Nephron (organoid): ENCODE measurements at regions not wholly inside any gene's neighbourhood (a gene's known extent, or its start where the extent isn't known, plus 50 kb on each side); places are given as distances from the start of the nearest gene placed in this dataset.

ENCODE experiments used
- H3K27ac Mint-ChIP-seq, 3 experiments: 2 replicates each; pipeline ENCODE4 v1.8.0; 2020; ENCODE audit warnings: mixed read lengths in 3 of 3, mild to moderate bottlenecking in 2 of 3, moderate library complexity in 1 of 3
- H3K27me3 Mint-ChIP-seq: 2 replicates; pipeline ENCODE4 v1.8.0; 2021; ENCODE audit warnings: low read depth, mild to moderate bottlenecking, moderate library complexity, mixed read lengths
- H3K36me3 Mint-ChIP-seq: 2 replicates; pipeline ENCODE4 v1.8.0; 2020; ENCODE audit warnings: low read depth, mixed read lengths
- H3K4me1 Mint-ChIP-seq: 2 replicates; pipeline ENCODE4 v1.8.0; 2020; ENCODE audit warnings: mixed read lengths
- H3K4me3 Mint-ChIP-seq, 3 experiments: 2 replicates each; pipeline ENCODE4 v1.8.0; 2020; ENCODE audit warnings: mild to moderate bottlenecking in 3 of 3, mixed read lengths in 3 of 3, moderate library complexity in 2 of 3
- H3K9me3 Mint-ChIP-seq: 2 replicates; pipeline ENCODE4 v1.8.0; 2020; ENCODE audit warnings: mixed read lengths
- CTCF ChIP-seq, 3 experiments: fragments of 200-600 bp; sonication (generic); IDR thresholded peaks; one replicate each; pipeline ENCODE4 v1.5.0; 2021; ENCODE audit warnings: antibody characterized with exemption in 3 of 3; ENCODE audit not compliant: unreplicated experiment in 3 of 3

GRCh38 chr10:15462253-15462897 is 91.3 kb upstream of the FAM171A1 start:
- Mint-ChIP-seq H3K9me3 (peaks cover 15% of the 10 kb centered on the region), H3K36me3 (peaks cover 16% of the 10 kb centered on the region), H3K4me1 (peaks cover 6% of the 10 kb centered on the region), H3K4me3 (no peak overlapping the region), H3K27me3 (no peaks in the 10 kb centered on the region), H3K27ac (peak overlapping the region; percentile 22 to 44 (median 42))
- TF ChIP-seq CTCF (IDR thresholded peaks at IDR 0.05; ENCODE audit: unreplicated experiment in 3 of 3) = no peak

DNA sequence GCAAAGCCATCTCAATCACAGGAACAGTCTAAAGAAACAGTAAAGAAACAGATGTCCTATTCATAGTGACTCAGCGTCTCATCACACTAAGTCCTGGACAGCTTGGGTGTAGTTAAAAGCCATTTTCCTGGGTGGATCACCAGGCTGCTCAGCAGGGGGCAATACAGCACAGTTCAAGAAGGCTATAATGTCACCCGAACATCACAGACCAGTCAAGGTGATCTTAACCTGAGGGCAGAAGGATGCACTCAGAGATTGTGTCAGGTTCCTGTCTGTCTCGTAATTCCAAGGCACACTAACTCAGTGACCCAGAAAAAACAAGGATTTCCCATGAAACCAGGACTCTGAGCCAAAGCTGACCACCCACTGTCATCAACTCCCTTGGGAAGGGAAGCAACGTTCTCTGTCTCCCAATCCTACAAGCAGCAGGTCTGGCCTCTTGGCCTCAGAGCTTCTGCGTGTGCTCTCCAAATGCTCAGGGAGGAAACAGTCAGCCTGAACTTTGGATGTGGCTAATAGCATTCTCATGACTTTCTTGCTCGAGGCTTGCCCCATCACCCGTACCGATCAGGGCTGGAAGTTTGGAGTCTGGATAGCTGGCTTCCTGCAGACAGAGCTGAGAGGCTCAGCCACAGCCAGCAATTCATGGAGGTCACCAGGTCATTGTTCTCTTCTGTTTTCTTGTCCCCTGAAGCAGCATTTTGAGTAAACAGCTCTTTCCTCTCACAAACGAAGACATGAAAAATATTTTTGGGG is 90.4 kb upstream of the FAM171A1 start:
- peaks cover 6% of the 10 kb centered on the region for H3K4me1 Mint-ChIP-seq
- peak in 2 of 3 experiments; percentile 13 to 21 for TF ChIP-seq CTCF (IDR thresholded peaks at IDR 0.05; ENCODE audit: unreplicated experiment in 3 of 3)
- H3K9me3 Mint-ChIP-seq = peaks cover 15% of the 10 kb centered on the region
- peaks cover 16% of the 10 kb centered on the region for H3K36me3 Mint-ChIP-seq
- H3K27me3 Mint-ChIP-seq = no peaks in the 10 kb centered on the region
- H3K27ac Mint-ChIP-seq = peak overlapping the region; percentile 22 to 44 (median 42)
- H3K4me3 Mint-ChIP-seq = no peak overlapping the region

- Mint-ChIP-seq H3K36me3 (peaks cover 16% of the 10 kb centered on the region), H3K4me1 (peaks cover 8% of the 10 kb centered on the region), H3K27me3 (no peaks in the 10 kb centered on the region), H3K27ac (no peak overlapping the region), H3K4me3 (no peak overlapping the region), H3K9me3 (peaks cover 15% of the 10 kb centered on the region)
- TF ChIP-seq CTCF (IDR thresholded peaks at IDR 0.05; ENCODE audit: unreplicated experiment in 3 of 3) = no peak
These were observed 89.6 kb upstream of the FAM171A1 start for GRCh38 chr10:15460661-15461060.

DNA sequence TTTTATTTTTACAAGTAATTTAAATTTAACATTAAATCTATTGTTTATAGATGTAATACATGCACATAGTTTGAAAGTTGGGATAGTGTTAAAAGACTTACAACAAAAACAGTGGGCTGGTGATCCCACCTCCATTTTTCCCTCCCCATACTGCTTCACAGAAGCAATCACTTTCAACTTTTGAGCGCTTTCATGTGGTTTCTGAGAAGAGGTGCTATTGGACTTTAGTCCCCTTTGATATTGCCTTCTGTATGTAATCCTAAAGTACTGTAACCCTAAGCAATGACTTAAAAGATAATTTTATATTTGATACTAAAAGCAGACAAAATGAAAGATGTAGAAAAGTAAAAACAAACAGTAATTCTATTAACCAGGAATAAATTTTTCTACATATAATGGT is 88.1 kb upstream of the FAM171A1 start:
- peaks cover 15% of the 10 kb centered on the region for H3K4me1 Mint-ChIP-seq
- peaks cover 13% of the 10 kb centered on the region for H3K36me3 Mint-ChIP-seq
- no peak for TF ChIP-seq CTCF (IDR thresholded peaks at IDR 0.05; ENCODE audit: unreplicated experiment in 3 of 3)

GRCh38 chr10:15457382-15457781 is 86.3 kb upstream of the FAM171A1 start:
- Mint-ChIP-seq H3K27ac (no peak overlapping the region), H3K4me1 (peaks cover 32% of the 10 kb centered on the region), H3K27me3 (no peaks in the 10 kb centered on the region), H3K36me3 (peaks cover 4% of the 10 kb centered on the region), H3K4me3 (no peak overlapping the region), H3K9me3 (no peaks in the 10 kb centered on the region)
- TF ChIP-seq CTCF (IDR thresholded peaks at IDR 0.05; ENCODE audit: unreplicated experiment in 3 of 3) = no peak

More for the DNA sequence above, 88.1 kb upstream of the FAM171A1 start:
- Mint-ChIP-seq H3K27ac (no peak overlapping the region), H3K9me3 (peaks cover 8% of the 10 kb centered on the region), H3K4me3 (no peak overlapping the region), H3K27me3 (no peaks in the 10 kb centered on the region)
